ENCODE measurements at regions not wholly inside any gene's neighbourhood (a gene's known extent, or its start where the extent isn't known, plus 50 kb on each side); places are given as distances from the start of the nearest gene placed in this dataset.

GRCh38 chr10:47082055-47082784, 171.0 kb downstream of the PTPN20 start:
- no peak for TF ChIP-seq POLR2AphosphoS5 (IDR thresholded peaks at IDR 0.05)
- no peak for TF ChIP-seq CTCF (IDR thresholded peaks at IDR 0.05)
- TF ChIP-seq POLR2A (IDR thresholded peaks at IDR 0.05), result no peak
